ENCODE measurements at regions not wholly inside any gene's neighbourhood (a gene's known extent, or its start where the extent isn't known, plus 50 kb on each side); places are given as distances from the start of the nearest gene placed in this dataset.

DNA sequence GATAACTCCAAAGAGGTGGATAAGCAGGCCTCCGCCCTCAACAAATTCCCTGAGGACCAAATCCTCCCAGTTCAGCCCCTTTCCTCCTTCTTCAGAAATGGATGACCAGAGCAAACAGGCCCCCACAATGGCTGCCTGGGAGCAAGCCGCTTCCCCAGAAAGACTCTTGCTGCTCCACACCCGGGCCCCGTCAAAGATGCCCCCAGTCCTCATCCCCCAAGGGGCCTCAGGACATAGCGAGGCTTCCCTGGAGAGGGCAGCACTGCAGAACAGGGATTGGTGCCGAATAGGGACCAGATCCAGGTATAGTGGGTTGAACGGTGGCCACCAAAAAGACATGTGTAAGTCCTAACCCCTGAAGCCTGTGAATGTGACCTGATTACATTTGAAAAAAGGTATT, 502.3 kb downstream of the SHQ1 start:
- TF ChIP-seq, protein P1, sequence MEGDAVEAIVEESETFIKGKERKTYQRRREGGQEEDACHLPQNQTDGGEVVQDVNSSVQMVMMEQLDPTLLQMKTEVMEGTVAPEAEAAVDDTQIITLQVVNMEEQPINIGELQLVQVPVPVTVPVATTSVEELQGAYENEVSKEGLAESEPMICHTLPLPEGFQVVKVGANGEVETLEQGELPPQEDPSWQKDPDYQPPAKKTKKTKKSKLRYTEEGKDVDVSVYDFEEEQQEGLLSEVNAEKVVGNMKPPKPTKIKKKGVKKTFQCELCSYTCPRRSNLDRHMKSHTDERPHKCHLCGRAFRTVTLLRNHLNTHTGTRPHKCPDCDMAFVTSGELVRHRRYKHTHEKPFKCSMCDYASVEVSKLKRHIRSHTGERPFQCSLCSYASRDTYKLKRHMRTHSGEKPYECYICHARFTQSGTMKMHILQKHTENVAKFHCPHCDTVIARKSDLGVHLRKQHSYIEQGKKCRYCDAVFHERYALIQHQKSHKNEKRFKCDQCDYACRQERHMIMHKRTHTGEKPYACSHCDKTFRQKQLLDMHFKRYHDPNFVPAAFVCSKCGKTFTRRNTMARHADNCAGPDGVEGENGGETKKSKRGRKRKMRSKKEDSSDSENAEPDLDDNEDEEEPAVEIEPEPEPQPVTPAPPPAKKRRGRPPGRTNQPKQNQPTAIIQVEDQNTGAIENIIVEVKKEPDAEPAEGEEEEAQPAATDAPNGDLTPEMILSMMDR (IDR thresholded peaks at IDR 0.05; ENCODE audit: low read depth, low read length): peak; percentile 17; the same call in 1 of the 2 replicates
- Histone ChIP-seq H3K4me1 (peaks cover 7% of the 10 kb centered on the region), H3K36me3 (no peaks in the 10 kb centered on the region), H3K27me3 (no peaks in the 10 kb centered on the region), H3K4me3 (ENCODE audit: low read depth, low read length) (no peak overlapping the region), H3K9me3 (no peaks in the 10 kb centered on the region)
- no peak for DNase-seq

DNA sequence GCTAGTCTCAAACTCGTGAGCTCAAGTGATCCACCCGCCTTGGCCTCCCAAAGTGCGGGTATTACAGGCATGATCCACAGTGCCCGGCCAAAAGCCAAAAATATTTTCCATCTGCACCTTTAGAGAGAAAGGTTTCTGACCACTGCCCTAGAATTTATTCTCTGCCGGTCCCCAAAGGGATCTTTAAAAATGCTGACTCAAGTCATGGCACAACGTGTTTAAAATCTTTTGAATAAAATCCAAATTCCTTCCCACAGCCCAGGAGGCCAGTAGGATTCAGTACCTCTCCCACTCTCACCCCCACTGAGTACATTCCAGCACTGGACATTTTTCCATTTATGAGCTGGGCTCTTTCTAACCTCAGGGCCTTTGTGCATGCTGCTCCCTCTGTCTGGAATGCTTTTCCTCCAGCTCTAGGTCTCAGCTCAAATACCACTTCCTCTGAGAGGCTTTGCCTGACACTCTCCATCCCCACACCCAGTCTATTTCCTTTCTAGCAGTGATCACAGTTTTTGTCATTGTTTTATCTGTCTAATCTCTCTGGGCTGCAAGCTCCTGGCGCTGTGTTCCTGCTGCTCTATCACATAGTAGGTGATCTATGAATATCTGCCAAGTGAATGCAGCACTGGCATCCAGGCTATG, 502.9 kb downstream of the SHQ1 start:
- no peak for DNase-seq
- TF ChIP-seq, protein P1 (IDR thresholded peaks at IDR 0.05; ENCODE audit: low read depth, low read length): no peak
- no peaks in the 10 kb centered on the region for H3K36me3 ChIP-seq
- H3K4me1 ChIP-seq: peaks cover 7% of the 10 kb centered on the region
- H3K4me3 ChIP-seq (ENCODE audit: low read depth, low read length): no peak overlapping the region
- H3K27me3 ChIP-seq: no peaks in the 10 kb centered on the region
- H3K9me3 ChIP-seq: no peaks in the 10 kb centered on the region

DNA sequence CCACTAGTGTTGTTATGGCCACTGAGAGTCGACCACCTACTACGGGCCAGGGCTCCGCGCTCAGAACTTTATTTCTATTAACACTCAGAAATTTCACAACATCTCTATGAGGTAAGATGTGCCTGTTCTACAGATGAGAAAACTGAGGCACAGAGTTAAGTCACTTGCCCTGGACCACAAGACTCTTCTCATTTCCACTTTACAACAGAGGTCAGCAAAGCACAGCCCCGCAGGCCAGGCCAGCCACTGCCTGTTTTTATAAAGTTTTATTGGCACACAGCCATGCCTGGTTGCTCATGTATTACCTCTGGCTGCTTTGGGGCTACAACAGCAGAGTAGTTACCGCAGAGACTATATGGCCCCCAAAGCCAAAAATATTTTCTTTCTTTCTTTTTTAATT, 503.6 kb downstream of the SHQ1 start:
- no peaks in the 10 kb centered on the region for H3K36me3 ChIP-seq
- H3K4me3 ChIP-seq (ENCODE audit: low read depth, low read length): no peak overlapping the region
- H3K27me3 ChIP-seq: no peaks in the 10 kb centered on the region
- TF ChIP-seq, protein P1 (IDR thresholded peaks at IDR 0.05; ENCODE audit: low read depth, low read length): no peak
- H3K4me1 ChIP-seq: peaks cover 7% of the 10 kb centered on the region
- H3K9me3 ChIP-seq: no peaks in the 10 kb centered on the region
- DNase-seq: no peak

DNA sequence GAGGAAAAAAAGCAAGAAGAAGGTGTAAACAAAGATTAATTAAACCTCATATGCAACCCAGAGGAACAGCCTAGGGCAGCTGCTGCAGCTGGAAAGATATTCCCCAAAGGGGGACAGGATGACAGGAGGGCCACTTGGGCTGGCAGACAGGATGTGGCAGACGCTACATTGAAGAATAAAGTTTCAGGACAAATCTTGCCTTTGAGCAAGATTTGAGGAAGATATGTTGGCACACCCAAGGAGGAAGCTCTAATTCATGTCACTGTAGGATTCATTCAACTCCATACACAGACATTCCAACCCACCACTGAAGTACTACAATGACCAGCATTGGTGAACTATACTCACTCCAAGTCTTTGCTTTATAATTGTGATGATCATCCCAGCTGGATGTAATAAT, 504.0 kb downstream of the SHQ1 start:
- TF ChIP-seq, protein P1 (IDR thresholded peaks at IDR 0.05; ENCODE audit: low read depth, low read length): no peak
- H3K27me3 ChIP-seq: no peaks in the 10 kb centered on the region
- no peak for DNase-seq
- H3K9me3 ChIP-seq: no peaks in the 10 kb centered on the region
- no peak overlapping the region for H3K4me3 ChIP-seq (ENCODE audit: low read depth, low read length)
- no peaks in the 10 kb centered on the region for H3K36me3 ChIP-seq
- peaks cover 11% of the 10 kb centered on the region for H3K4me1 ChIP-seq

DNA sequence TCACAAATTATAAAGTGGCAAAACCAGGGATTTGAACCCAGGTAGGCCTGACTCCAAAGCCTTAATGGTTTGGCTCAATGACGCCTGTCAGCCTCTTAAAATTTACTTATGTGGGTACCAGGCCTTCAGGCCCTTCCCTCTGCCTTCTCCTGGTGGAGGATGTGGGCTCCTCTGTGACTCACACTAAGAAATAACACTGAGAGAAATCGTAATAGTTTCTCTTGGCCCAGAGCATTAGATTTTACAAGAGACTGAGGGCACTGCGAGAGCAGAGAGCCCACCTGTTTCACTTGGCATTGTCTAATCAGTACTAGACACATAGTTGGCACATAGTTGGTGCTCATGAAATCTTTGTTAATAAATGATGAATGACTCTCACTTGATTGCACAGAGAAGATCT, 505.2 kb downstream of the SHQ1 start:
- DNase-seq: no peak
- TF ChIP-seq, protein P1 (IDR thresholded peaks at IDR 0.05; ENCODE audit: low read depth, low read length): no peak
- no peak overlapping the region for H3K4me3 ChIP-seq (ENCODE audit: low read depth, low read length)
- H3K36me3 ChIP-seq: no peaks in the 10 kb centered on the region
- peaks cover 16% of the 10 kb centered on the region for H3K4me1 ChIP-seq
- 0 out of 2 replicates have a peak, but pooled peaks cover 3% of the 10 kb centered on the region for H3K9me3 ChIP-seq
- H3K27me3 ChIP-seq: no peaks in the 10 kb centered on the region

DNA sequence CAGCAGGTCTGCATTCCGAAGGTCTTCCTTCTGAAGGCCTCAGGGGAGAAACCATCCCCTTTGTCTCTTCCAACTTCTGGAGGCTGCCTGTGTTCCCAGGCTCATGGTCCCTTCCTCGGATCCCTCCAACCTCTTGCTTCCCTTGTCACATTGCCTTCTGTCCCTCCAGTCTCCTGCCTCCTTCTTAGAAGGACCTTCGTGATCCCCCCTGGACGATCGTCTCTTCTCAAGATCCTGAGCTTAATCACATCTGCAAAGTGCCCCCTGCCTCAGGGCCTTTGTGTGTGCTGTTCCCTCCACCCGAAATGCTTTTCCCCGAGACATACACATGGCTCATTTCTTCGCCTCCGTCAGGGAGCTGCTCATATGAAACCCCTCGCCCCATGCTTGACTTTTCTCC, 505.8 kb downstream of the SHQ1 start:
- Histone ChIP-seq H3K36me3 (no peaks in the 10 kb centered on the region), H3K4me3 (ENCODE audit: low read depth, low read length) (no peak overlapping the region), H3K27me3 (no peaks in the 10 kb centered on the region), H3K9me3 (0 out of 2 replicates have a peak, but pooled peaks cover 3% of the 10 kb centered on the region), H3K4me1 (peaks cover 16% of the 10 kb centered on the region)
- TF ChIP-seq, protein P1 (IDR thresholded peaks at IDR 0.05; ENCODE audit: low read depth, low read length): no peak
- no peak for DNase-seq

Measured in BE2C (cell line).